ENCODE measurements at regions not wholly inside any gene's neighbourhood (a gene's known extent, or its start where the extent isn't known, plus 50 kb on each side); places are given as distances from the start of the nearest gene placed in this dataset.

DNA sequence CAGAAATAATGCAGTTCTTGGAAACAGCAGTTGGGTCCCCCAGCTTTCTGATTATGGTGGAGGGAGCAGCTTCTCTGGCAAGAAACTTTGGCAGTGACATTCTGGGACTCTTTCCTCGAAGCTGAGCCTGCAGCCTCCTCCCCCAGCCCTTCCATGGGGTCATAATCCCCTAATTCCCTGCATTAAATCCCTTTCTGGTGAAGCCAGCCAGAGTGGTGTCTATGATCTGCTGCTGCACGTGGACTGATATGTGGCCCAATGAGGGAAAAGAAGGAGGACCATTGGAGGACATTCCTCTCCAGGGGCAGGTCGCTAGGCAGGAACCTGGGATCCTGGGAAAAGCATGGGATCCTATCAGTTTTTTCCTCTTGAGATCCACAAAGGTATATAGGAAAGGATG is 470.5 kb downstream of the RPS24 start:
- DNase-seq, result no peak

DNA sequence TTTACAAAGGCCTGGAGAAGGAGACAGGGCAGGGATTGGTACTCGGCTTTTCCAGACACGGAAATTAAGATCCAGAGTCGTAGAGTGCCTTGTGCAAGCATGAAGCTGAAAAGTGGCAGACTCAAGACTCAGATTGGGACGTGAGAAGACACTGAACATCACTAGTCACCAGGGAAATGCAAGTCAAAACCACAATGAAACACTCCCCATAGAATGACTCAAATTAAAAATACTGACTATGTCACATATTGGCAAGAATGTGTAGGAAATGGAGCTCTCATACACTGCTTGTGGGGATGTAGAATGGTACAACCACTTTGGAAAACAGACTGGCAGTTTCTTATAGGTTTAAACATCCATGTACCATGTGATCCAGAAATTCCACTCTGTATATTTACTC is 472.0 kb downstream of the RPS24 start:
- no peak for DNase-seq

DNA sequence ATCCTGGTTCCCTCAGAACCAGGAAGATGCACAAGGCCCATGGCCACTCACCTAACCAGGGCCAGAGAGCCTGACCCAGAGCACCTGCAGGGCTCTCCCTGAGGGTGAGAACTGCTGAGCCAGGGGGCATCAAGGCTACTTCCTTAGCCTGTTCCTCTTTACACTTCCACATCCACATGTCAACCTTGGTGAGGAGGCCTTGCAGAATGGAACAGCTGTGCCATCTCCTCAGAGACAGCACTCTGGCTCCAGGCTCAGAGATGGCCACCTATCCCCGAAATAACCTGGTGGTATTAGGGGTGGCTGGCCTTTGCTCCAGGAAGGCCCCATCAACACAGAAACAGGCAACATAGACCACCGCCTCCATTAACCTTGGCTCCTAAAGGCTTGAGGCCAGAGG is 473.0 kb downstream of the RPS24 start:
- DNase-seq, result no peak

DNA sequence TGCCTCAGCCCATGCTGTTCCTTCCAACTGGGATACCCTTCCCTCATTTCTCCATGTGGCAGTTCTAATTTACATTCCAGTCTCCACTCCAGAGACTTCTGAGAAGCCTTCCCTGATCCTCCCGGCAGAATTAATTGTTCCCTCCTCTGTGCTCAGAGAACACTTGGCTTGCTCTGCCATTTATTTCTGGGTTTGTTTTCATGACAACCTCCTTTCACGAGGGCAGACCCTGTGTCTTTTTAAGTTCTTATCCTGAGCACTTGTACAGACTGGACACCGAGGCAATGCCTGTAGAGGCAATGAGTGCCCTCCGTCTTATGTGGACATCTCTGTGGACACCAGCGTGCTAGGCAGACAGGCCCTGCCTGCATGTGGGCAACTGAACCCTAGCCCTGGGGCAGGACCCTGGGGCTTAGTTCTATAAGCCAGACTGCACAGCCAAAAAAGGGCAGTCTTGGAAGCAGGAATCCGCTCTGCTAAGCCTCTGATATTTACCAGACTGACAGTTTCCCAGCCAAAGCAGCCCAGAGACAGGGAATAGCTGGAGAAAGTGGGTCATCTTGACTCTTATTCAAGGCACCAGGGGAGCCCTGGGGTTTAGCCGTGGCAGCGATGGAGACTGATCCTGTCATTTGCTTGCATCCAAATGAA is 474.0 kb downstream of the RPS24 start:
- DNase-seq, result peak; percentile 86

DNA sequence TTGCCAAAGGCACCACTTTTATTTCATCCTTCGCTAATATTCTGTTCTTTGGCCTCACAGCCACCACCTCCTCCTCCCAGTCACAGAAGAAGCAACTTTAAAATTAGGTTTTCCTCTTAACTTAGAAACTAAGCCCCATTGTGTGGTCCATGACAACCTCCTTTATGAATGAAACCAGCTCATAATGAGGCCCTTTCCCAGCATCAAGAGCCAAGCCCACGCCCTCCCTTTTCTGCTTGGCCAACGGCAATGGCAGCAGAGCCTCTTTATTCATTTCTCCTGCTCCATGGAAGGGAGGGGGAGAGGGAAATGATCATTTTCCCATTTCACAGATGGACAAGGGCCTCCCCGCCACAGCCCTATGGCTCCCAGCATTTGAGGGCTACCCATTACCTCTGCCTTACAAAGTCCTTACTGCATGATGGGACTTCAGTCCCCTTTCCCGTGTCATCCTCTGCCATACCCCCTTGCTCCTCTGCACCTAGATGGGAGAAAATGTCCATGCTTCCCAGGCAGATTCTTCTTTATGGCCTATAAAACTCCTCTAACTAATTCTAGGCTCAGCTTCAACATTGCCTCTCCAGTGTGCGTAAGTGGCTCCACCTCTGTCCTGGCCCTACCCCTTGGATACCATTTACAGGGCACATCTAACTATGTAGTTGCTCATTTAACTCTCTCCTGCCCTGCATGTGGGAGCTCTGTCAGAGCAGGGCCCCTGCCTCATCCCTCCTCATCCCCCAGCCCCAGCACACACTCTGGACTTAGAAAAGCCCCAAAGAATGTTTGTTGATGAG is 475.5 kb downstream of the RPS24 start:
- DNase-seq, result no peak

DNA sequence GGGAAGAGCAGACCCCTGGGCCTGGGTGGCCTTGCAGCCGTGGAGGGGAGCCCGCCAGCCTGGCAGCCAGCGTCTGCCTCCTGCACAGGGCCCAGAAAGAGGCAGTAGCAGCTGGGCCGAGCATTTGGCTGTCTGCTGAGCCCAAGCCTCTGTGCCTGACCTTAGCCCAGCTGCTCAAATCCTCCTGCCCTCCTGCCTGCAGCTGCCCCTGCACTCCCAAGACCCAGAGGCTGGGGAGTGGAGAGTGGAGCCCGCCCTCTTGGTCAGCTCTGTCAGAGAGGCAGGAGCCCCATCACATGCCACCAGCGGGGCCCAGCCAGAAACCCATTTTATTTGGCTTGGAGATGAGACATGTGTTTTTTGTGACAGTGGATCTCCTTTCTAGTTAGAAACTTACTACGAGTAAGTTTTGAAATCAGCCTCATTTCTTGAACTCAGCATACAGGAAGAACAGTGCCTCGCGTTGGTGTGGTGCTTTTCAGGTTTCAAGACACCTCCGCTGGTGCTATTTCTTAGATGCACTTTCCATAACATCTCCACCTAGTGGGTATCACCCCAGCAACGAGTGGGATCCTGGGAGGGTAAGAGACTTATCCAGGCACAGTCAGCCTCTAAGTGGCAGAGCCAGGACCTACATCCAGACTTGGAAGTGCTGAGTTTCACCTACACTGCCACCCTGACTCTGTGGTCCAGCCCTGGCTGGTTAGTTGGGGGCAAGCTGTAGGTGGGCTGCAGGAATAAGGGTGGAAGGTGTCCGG is 477.1 kb downstream of the RPS24 start:
- peak; percentile 72 for DNase-seq

DNA sequence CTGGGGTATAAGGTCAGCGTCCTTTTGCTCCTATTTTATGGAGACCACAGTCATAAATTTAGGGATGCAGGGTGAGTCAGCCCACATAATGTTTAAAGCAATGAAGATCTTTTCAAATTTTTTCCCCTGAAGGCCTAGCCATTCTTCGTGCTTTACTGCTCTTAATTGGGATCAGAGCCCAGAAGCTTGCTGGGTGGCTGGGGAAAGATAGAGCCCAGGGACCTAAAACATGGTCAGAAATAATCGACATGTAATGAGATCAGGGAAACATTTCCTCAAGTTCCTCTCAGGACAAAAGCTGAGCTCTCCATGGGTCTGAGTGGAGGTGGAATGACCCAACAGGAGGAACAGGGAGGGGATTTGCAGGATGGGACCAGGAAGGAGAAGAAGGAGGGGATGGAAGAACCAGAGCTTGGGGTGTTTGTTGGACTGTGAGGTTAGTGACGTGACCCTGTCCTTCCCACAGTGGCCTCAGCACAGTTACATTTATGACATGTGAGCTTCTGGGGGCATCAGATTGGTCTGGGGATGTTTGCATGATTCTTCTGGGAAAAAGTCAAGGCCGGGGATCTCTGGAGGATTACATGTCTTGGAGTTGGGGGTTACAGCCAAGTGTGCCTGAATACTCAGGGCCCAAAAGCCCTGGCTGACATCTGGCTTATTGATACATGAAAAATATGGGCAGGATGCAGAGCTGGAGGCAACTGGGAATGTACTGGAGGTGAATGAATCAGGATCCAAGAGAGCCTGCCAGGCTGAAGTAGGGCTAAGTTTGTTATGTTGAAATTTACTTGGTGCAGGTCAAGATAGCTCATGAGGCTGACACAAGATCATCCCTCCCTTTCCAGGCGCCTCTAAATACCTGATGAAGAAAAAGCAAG is 477.9 kb downstream of the RPS24 start:
- no peak for DNase-seq

DNA sequence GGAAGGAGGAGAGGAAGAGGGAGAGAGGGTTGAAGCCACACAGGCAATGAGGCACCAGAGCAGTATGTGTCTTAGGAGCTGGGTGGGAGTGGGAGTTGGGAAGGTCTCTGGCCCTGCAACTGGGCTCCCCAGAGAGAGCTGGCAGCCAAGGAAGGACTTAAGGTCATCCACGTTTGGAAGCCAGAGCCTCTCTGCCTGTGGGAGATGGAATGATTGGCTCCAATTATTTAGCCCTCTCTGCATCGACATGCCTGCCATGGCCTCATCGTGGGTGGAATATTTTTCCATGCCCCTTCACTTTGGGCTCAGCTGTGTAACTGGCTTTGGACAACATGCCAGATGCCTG is 478.5 kb downstream of the RPS24 start:
- no peak for DNase-seq

DNA sequence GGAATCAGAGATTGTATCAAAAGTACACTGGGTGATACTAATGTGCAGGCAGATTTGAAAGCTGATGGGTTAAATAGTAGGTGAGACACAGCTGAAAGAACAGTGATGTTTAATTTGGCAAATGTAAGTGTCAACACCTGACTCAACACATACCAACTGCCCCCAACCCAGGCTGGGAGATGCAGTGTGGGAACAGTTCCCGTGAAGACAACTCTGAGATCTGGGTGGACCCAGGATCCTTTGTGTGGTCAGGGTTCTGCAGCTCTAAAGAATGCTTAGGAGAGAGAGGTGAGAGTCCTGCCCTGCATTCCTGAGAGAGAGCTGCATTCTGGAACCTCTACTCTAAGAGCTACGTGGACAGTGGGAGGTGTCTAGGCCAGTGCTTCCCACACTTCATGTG is 479.7 kb downstream of the RPS24 start:
- DNase-seq, result no peak

DNA sequence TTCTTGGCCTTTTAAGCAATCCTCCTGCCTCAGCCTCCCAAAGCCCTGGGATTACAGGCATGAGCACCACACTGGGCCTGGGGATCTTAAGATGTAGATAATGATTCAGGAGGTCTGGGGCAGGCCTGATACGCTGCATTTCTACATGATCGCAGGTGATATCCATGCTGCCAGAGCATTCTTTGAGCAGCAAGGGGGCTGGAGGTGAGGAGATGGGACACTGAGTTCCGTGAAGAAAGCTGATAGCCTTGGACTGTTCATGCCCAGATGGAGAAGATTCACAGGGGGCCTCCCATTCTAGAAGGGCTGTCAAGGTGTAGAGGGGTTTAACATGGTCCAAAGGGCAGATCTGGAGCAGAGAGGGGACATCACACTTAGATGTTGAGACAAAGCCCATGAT is 480.3 kb downstream of the RPS24 start:
- DNase-seq, result no peak

DNA sequence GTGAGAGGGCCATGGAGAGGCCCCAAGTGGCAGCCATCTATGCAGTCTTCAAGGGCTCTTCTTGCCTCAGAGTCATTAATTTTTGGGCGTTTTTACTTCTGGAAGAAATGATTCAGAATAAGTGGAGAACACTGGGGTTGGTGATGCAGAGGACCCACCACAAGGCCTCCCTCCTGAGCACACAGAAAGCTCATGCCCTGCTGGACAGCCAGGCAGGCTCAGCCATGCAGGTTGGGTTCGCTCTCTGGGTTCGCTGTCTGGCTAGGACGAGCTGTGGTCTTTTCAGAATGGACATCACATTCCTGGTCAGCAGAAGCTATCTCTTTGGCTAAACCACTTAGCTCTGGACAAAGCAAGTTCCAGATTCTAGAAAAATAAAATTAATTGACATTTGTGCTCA is 480.8 kb downstream of the RPS24 start:
- DNase-seq, result no peak

DNA sequence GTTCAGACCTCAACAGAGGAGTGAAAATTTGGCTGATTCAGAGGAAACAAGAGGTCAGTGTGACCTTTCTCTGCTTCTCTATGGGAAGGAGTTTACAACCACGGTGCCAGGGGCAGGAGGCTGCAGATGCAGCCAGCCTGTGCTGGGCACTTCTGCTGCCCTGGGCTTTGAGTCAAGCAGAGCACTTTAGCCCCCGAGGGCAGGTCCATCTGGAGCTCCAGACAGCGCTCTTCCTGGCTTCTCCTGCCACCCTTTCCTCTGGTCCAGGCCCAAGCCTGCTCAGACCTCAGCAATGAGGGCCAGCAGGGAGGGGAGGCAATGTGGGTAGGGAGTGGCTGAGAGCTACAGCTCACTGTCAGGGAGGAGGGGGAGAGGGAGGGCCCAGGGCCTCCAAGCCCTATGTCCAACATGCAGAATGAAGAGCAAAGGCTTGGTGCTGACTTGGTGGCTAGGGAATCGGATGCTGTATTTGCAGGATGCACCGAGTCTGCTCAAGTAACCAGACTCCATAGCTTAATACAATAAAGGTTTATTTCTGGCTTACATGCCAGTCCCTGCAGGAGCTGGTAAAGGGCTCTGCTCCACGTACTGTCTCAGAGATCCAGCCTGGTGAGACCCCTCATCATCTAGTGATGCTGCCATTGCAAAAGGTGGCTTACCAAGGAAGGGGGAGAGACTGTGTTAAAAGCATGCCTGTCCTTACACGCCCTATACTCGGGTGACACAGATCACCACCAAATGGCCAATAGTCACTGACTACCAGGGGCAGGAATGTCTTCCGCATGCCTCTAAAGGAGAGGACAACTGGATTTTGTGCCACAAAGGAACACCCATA is 481.6 kb downstream of the RPS24 start:
- no peak for DNase-seq

DNA sequence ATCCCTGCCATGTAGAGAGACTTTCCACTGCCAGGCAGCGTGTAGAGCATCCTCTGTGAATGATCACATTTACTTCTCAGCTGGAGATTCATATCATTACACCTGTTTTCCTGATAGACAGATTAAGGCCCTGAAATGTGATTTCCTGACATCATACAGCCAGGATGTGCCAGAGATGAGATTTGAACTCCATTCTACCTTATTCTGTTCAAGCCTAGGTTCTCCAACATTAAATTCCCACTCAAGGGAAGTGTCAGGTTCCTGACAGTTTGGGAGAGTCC is 482.1 kb downstream of the RPS24 start:
- DNase-seq, result no peak

DNA sequence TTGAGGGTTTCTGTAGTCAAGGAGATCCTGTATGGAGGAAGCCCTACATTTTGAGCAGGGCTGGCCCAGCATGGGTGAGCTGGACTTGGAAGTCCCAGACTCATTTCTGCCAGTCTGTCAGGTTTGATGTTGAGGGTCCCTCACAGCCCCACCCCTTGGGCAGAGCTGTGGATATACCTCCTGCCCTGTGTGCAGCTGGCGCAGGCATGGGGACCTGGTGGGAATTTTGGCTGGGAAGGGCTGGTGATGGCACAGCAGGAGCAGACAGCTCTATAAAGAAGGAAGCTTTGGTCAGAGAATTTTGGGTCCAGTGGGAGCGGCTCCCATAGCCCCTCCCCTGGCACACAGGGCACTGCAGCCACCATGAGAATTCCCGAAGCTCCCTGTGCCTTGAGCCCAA is 482.6 kb downstream of the RPS24 start:
- DNase-seq, result no peak

DNA sequence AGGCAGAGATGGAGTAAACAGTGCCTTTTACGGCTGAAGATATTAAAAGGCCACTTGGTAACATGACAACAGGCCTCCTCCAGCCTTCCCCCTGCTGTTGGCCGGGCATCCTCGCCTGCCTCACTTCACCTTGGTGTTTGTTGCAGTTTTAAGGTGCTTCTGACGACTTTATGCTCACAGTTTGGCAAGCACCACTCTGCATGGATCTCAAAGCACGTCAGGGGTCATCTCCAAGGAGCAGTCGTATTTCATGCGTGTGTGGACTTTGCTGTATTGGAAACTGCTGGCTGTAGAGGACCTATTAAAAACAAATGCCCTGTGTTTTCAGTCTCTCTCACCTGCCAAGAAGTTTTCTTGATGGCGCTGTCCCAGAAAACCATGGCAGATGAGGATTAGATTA is 483.1 kb downstream of the RPS24 start:
- no peak for DNase-seq

DNA sequence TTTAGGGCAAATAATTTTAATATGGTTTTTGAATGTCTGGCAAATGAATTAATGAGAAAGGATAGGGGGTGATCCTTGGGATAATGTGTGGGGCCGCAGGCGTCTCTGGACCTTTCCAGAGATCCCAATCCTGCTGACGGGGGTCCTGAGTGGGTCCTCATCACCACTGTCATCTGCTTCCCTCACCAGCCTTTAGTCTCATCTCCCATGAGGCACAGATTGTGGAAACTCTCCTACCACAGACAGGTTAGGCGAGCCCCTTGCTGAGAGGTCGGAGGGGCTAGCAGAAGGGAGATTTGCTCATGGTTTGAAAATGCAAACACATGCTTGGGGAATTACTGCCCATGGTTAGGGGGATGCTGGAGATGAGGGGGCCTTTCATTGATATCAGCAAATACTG is 484.6 kb downstream of the RPS24 start:
- DNase-seq, result no peak

DNA sequence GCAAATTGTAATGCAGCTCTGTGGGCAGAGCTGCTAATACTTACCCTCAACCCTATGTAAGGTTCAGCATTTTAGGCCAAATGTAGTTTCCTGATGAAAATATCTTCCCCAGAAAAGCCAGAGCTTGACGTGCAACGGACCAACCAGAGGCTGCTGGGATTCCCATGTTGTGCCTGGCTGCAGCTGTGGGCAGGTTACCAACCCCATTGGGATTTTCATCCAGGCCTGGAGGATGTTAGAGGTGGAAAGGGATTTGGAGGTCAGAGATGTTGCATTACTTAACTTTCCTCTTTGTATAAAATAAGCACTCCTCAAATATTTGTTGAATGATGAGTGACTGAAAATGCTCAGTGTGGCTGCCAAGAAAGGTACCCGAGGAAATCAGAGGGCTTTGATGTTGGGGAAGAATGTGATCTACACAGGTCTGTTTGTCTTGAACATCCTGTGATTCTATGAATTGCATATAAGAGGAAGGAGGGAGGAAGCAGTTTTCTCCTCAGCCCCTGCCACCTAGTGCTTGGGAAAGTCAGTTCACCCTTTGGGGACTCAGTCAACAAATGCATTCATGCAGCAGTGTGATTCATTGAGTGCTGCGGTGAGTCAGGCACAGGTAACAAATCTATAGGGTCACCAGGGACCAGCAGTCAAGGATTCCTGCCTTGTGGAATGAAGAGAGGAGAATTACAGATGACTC is 487.2 kb downstream of the RPS24 start:
- DNase-seq, result no peak

DNA sequence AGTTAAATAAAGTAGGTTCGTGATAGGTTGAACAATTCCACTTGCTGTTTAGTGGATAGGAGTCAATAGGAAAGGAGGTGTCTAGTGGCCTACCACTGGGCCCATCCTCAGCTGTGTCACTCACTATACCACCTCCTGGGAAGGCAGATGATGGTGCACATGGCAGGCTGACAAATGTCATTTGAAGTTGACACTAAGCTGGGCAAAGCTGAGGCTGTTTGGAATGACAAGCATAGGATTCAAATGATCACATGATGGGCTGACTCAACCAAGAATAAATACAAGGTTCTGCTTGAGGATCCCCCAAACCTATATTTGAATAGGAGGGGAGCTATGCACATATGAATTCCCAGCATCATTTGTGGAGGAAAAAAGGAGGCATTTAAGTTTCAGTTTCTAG is 489.8 kb downstream of the RPS24 start:
- no peak for DNase-seq

DNA sequence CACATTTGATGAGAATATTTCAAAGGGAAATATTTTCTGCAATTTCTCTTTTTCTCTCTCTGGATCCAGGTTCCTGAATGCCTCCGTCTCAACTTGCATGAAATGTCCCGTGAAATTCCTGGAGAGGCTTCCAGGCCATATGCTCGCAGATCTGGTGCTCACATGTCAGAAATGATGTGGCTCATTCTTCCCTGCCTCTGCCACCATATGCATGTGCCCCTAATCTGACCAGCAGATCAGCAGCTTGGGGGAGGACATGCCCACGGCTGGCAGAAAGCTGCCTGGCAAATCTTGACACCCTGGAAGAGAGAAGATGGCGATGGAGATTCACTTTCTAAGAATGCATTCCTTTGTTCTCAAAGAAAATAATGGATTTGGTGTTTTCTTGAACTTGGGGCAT is 490.7 kb downstream of the RPS24 start:
- DNase-seq, result peak; percentile 67

DNA sequence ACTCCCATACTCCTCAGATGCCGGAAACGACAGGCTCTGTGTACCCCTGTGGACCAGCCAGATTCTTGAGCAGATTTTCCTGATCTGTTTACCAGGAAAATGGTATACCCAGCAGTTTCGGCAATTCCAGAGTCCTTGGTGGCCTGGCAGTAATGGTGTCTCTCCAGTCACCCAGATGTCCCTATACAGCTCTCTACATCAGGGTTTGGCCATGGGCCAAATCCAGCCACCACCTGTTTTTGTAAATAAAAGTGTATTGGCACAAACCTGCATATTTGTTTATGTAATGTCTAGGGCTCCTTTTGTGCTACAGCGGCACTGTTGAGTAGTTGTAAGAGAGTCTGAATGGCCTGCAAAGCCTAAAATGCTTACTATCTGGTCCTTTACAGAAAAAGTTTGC is 491.3 kb downstream of the RPS24 start:
- DNase-seq, result no peak

DNA sequence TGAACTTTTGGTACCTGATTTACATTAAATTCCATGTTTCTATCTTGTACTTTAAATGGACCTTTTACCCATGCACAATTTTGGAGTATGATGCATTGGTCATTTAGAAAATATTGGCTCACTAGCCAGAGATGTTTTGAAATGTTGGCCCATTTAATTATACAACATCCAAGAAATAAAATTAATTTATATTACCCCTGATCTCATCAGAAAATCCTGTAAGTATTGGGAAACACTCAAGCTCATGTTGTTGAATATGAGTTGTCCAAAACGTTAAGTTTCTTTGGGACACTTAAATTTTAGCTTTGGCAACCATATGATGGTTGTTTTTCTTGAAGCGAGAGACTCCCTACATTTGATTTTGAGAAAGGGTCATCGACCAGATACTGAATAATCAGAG is 492.7 kb downstream of the RPS24 start:
- no peak for DNase-seq

DNA sequence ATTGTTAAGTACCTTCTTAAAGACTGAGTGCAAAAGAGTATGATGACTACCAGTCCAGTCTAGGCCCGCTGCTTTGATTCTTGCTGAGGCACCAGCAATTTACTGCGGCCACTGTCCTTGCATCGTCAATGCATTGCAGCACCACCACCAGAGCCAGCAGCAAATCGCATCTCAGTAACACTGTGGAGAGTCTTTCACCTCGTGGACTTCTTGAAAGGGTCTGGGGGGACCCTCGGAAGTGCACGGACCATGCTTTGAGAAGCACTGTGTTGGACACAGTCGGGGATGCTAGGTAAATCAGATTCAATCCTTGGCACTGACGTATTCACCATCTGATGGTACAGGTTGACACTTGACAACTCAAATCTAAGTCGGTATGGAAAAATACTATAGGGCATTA is 493.6 kb downstream of the RPS24 start:
- DNase-seq, result no peak

All from eye (tissue), 1 donor.